ENCODE measurements at regions not wholly inside any gene's neighbourhood (a gene's known extent, or its start where the extent isn't known, plus 50 kb on each side); places are given as distances from the start of the nearest gene placed in this dataset.
"Not testable (repeated sequence)": the region's sequence is repeated elsewhere in the genome, so short reads cannot be mapped to it uniquely, and the experiment has no call there.

DNA sequence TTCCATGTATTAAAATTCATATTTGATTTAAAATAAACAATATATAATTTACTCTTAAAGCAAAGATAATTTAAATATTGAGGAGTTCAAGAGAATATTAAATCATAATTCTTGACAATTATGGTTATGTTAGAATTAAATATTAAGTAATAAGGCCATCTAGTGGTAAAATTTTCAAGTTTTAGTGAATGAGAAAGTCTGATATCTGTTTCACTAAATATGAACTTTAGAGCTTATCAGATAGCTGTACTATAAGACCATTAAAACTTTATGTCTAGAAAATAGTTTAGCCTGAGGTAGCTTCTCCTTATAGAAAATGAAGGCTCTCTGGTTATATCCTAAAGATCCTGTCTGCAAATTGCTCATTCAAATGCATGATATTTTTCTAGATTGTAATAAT, 152.1 kb upstream of the PRSS12 start:
- not testable (repeated sequence) for DNase-seq

DNA sequence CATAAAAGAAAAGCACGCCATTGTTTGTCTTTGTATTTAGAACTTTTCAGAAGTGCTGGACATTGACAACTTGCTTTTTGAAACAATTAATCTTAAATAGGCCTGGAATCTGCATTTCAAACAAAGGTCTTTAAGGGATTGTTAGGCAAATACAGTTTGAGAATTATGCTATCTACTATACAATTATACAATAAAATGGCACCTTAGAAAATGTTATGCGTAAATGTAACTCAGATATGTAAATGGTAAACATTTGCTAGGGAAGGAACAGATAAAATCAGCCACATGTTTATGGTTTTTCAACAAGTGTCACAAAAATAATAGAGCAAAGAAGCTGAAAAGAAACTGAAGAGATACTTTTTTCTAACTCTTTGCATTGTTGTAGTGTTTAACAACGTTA, 152.7 kb upstream of the PRSS12 start:
- not testable (repeated sequence) for DNase-seq

DNA sequence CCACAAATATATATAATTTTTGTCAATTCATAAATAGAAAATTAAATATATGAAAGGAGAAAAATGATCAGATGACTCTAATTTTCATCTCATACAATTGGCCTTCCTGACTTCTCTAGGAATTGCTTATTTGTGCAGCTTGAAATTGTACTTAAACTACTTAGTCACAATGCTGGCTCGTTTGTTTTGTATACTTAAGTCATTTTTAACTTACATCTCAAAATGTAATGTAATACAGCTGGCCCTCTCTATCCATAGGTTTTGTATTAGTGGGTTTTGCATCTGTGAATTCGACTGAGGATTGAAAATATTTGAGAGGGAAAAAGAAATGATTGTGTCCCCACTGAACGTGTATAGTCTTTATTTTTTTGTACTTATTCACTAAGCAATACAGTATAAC, 160.1 kb upstream of the PRSS12 start:
- not testable (repeated sequence) for DNase-seq

DNA sequence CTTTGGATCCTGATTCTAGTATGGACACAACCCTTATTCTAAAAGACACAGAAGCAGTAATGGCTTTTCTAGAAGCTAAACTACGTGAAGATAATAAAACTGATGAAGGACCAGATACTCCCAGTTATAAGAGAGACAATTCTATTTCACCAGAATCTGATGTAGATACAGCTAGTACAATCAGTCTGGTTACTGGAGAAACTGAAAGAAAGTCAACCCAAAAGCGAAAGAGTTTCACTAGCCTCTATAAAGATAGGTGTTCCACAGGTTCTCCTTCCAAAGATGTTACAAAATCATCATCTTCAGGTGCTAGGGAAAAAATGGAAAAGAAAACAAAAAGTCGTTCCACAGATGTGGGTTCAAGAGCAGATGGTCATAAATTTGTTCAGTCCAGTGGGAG, 161.5 kb upstream of the PRSS12 start:
- not testable (repeated sequence) for DNase-seq

DNA sequence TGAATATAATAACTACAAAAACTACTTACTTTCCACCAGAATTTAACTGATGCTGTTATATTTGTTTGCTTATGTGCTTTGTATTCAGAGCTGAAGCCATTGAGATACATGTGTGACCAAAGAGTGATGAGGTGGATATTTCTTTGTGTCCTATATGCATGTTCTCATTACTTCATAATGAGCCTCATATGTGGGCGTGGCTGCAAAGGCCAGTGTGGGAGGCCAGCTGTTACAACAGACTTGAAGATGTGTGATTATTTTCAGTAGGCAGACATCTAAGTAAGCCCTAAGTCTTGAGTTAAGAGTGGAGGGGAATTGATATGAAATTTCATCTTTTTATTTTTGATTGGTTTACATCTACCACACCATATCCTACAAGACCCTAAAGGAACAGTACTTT, 163.3 kb upstream of the PRSS12 start:
- not testable (repeated sequence) for DNase-seq

DNA sequence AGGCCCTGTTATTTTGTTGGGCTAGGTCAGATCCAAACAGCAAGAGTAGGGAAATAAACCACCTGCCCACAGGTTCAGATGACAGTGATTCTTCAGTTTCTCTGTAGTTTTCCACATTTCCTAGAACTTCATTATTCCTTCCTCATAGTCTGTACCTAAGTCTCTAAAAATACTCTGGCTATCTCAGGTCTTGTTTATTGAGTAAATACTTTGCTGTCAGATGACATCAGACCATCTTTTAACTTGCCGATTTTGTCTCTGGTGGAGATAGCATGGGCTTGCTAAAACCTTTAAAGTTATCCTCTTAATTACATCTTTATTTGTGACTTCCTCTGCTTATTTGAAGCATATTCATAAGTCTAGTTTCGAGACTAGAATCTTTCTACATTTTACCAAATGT, 155.1 kb upstream of the METTL14 start:
- DNase-seq: not testable (repeated sequence)

DNA sequence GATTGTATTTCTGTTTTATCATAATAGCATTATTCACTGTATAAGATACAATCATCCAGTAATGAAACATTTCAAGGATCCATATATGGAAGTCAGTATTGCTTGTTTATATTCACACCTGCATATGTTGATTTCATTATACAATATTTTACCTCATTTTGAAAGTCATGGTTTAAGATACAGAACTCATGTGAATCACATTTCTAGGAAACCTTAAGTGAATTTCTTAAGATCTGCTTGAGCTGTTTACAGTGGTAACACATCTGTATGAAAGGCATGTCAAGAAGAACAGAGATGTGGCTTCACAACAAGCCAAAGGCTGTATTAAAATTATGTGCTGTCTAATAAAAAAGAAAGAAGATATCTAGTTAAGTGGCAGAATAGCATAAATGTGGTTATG, 153.2 kb upstream of the METTL14 start:
- not testable (repeated sequence) for DNase-seq

DNA sequence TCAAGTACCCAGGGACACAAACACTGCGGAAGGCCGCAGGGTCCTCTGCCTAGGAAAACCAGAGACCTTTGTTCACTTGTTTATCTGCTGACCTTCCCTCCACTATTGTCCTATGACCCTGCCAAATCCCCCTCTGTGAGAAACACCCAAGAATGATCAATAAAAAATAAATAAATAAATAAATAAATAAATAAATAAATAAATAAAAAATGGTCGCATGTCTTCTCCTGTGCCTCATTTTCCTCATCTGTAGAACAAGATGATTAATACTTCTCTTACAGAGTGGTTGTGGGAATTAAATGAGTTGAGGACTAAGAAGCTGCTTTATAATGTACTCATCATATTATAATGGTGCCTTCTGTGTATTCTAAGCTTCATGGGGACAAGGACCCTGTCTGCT, 149.4 kb upstream of the METTL14 start:
- DNase-seq: not testable (repeated sequence)

DNA sequence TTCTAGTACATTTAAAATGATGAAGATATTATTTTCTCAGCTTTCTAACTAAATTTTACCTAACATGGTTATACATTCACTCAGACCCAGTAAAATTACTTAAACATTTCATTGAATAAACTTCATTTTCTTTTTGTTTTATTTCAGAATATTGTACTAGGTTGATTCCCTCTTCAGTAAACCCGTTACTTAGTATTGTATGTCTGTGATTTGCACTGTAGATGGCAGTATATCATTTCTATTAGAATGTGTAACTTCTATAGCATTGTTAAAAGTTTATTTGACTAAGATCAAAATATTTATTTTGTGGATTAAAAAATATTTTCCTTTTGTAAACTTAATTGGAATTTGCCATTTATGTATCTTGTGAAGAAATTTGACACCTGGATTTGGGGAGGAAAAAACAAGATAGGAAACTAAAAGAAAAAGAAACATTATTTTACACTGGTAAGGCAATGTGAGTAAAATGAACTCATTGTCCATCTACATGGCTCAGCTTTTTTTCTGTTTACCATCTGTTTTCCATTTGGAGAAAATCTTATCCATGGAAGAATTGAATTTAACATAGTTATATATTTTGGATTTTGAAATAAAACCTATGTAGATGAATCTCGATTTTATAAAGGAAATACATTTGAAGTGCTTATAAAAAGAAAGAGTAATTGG, 145.6 kb upstream of the METTL14 start:
- DNase-seq: not testable (repeated sequence)

DNA sequence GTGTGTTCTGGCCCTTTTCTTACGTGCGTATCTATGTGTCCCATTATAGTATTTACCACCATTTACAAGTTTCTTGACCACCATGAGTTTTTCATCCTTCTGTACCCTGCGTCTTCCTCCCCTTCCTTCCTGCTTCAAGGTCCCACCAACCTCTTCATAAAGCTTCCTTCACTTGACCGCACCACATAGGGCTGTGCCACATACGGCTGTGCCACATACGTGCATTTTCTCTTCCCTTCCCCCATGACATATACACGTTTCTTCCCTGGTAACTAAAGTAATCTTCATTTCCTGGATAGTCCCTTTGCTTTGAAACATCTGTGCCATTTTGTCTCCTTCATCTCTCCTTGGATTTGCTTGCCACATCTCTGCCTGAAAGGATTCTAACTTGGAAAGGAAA, 128.6 kb upstream of the METTL14 start:
- not testable (repeated sequence) for DNase-seq

DNA sequence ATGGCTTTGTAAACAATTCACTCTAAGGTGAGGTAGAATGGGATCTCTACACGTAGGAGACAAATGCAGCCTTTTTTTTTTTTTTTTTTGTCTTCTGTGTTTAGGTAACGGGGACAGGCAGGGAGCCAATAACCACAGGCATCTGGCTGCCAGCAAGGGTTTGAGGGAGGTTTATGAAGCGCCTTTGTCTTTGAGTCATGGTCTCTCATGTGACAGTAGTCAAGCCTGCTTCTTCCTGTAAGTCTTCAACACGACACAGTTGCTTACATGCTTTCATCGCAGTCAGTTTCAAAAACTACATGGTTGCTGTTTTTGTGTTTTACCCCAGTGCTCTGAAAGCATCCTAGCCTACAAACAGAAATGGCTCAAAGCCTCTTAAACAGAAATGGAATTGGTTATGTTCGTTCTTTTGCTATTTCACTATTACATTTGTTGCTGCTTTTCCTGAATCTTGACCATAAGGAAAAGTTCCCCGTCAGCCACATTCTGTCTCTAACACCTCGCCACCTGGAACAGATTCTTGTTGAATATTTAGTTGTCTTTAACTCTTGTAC, 127.8 kb upstream of the METTL14 start:
- DNase-seq: no peak

DNA sequence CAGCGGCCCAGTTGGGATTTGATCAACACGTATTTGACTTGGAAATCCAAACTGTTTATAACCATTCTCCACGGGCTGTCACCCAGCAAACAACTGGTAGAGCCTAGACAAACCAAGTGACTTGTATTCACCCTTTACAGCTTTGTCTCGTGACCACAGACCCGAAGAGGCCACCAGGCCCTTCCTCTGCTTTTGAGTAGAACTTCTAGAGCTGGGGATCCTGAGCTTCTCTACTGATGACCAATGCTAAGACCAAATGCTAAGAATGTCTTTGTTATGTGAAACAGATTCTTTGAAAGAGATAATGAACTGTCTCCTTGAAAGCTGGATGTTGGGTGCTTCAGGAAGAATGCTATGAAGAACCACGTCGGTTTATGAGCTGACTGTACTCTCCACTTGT, 127.0 kb upstream of the METTL14 start:
- not testable (repeated sequence) for DNase-seq

DNA sequence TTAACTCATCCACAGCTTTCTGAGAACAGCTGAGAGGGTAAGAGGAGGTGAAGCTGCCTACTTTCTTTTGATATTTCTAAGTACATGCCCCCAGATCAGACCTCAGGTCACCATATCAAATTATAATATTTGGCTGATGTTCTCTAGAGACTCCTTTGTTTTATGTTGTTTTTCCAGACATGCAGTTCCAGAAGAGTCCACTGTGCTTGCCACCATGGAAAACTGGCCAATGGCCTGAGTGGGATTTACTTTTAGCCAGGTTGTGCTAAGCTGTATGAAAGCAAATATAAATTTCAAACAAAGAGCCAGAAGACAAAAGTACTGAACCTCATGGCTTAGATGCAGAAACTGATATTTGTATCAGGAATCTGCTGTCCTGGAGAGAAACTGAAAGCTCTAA, 123.6 kb upstream of the METTL14 start:
- not testable (repeated sequence) for DNase-seq

DNA sequence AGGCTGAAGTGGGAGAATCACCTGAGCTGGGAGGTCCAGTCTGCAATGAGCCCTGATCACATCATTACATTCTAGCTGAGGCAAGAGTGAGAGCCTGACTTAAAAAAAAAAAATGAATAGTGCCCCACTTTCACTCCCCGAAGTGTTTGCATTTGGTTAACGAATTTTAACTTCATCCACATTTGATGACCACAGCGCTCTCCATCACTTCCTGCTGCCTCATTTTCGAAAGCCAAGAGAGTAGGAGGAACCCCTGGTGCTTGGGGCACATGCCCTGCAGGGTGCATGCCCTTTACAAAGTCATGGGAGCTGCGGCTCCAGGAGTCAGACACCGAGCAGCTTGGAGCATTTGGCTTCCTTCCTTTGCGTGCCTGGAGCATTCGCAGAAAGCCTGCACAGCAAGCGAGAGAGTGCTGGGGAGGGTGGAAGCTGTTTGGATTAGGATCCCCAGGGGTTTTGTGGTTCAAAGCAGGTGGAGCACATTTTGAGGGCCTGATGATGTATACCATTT, 119.1 kb upstream of the METTL14 start:
- not testable (repeated sequence) for DNase-seq

DNA sequence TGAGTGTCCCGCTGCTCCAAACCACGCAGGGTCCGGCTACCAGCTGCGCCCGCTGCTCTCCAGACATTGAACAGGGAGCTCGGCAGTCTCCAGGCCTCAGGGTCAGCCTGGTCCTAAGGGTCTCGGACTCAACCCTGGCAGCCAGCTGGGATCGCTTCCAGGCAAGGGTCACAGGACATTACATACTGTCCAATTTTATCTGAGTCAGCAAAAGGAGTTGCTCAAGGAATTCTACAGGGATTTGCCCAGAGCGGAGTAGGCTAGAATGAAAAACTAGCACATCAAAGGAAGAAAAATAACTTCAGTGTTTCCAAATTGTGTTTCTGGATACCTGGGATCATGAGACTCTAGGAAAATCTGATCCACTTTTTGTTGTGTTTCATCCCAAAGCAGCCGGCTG, 112.2 kb upstream of the METTL14 start:
- DNase-seq: not testable (repeated sequence)

DNA sequence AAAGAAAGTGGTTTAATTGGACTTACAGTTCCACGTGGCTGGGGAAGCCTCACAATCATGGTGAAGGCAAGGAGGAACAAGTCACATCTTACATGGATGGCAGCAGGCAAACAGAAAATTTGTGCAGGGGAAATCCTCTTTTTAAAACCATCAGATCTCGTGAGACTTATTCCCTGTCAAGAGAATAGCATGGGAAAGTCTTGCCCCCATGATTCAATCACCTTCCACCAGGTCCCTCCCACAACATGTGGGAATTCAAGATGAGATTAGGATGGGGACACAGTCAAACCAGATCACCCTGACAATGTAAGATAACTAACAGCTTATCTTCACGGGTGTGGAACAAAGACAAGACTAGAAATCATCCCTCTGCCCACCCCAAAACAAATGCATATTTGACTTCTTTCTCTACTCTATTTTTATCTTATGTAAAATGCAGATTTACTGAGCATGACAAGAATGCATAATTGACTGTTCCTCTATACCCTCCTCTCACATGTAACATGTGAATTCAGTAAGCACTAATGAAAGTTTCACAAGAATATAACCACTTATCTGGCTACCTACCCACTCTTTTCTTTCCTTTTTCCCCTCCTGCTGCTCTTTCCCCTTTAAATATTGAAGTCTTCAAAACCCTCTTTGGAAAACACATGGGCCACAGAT, 110.8 kb upstream of the METTL14 start:
- DNase-seq: not testable (repeated sequence)

DNA sequence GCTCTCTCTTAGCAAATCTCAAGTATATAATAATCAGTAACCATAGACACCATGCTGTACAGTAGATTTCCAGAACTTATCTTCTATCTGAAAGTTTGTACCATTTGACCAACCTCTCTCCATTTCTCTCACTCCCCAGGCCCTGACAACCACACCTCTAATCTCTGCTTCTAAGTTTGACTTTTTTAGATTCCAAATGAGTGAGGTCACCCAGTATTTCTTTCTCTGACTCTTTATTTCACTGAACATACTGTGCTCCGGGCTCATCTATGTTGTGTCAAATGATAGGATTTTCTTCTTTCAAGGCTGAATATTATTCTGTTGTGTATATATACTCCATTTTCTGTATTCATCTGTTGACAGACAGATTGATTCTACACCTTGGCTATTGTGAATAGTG, 110.1 kb upstream of the METTL14 start:
- DNase-seq: not testable (repeated sequence)

DNA sequence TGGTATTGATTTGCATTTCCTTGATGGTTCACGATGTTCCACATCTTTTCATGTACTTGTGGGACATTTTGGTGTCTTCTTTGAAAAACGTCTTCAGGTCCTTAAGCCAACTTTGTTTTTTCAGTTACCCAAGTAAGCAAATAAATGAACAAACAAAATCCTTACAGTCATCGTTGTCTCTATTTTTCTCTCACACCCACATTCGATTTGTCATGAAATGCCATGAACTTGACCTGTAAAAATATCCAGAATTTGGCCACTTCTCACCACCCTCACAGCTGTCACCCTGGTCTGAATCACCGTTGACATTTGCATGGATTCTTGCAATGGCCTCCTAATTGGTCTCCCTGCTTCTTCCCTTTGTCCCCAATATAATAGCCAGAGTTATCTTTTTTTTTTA, 109.5 kb upstream of the METTL14 start:
- not testable (repeated sequence) for DNase-seq

DNA sequence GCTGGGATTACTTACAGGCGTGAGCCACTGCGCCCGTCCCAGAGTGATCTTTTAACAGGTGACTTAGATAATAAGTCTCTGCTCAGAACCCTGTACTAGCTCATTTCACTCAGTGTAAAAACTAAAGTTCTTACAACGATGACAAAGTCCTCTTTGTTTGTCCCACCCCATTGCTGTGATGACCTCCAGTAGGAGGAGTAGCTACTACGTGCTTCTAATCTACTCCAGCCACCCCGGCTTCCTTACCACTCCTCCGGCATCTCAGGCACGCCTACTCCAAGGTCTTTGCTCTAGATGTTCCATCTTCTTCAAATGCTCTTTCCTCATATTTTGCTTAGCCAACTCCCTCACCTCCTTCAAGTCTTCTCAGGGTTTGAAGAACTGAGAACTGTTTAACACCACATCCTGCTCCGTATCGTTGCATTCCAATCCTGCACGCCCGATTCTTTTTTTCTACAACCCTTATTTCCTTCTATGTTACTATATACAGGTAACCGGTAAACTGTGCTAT, 108.4 kb upstream of the METTL14 start:
- not testable (repeated sequence) for DNase-seq

DNA sequence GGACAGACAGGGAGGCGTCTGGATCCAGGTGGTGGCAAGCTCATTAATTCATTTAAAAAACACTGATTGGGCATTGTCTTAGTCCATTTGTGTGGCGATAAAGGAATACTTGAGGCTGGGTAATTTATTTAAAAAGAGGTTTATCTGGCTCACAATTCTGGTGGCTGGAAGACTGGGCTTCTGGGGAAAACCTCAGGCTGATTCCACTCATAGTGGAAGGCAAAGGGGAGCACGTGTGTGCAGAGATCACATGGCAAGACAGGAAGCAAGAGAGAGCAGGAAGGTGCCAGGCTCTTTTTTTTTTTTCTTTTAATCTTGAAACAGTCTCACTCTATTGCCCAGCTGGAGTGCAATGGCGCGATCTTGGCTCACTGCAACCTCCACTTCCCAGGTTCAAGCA, 100.2 kb upstream of the METTL14 start:
- DNase-seq: no peak

DNA sequence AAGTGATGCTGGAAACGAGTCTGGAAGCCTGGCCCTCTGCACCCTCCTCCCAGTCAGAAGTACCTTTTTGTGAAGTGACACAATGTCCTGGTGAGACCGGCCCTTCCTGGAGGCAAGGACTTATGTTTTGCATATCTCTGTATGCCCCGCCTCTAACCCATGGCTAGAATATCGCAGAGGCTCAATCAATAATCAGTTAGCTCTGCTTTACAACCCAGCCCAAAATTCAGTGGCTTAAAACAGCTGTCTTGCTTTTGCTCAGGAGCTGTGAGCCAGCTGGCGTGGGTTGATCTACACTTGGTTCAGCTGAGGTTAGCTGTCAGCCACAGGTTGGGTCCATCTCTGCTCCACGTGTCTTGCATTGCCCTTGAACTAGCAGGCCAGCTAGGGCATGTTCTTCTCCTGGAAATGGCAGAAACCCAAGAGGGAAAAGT, 98.8 kb upstream of the METTL14 start:
- no peak for DNase-seq

DNA sequence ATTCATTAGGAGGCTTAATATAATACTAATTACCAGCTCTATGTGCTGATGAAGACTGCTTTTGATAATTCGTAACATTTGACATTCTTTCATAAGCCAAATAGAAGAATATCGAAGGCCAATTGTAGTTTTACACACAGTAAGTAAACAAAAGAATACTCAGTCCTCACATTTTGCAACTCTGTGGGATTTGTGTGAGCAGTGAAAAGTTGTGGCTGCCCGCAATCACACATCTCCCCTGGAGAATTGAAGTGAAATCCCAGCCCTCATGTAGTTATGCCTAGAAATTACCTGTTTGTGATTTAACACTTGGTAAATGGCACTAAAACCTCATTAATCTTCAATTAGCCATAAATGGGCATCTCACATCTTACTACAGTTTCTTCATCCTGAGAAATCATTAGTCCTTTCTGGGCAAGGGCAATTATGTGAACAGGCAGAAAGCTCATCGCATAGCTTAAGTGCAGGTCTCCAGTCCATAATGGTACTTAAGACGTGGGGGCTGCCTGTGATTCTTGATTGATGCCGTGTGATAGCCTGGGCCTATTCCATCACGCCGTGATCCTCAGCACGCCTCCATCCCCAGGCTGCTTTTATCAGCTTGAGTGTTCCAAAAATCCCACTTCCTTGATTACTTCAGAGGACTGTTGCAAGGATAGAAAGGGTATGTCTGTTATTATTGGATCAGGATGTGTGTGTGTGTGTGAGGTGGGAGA, 97.9 kb upstream of the METTL14 start:
- DNase-seq: no peak

DNA sequence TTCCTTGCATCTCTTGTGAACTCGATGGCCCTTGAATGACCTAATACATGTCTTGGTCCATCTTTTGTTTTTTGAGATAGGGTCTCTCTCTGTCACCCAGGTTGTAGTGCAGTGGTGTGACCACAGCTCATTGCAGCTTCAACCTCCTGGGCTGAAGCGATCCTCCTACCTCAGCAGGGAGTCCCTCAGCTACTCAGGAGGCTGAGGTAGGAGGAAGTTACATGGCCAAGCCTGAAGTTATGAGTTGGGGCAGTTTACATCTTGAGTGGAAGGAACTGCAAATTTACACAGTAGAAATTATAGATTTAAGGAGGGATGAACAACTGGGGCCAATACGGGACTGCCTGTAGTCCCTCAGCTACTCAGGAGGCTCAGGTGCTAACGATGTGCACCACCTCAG, 97.2 kb upstream of the METTL14 start:
- DNase-seq: no peak
